Suprapubic skin (tissue), 4 donors: ENCODE measurements at regions not wholly inside any gene's neighbourhood (a gene's known extent, or its start where the extent isn't known, plus 50 kb on each side); places are given as distances from the start of the nearest gene placed in this dataset.
"Not testable (repeated sequence)": the region's sequence is repeated elsewhere in the genome, so short reads cannot be mapped to it uniquely, and the experiment has no call there.

Experiments used
- DNase-seq, 2 donors: peaks; one replicate each; pipeline ENCODE4 v3.0.0-alpha.2; 2019; ENCODE audit warnings: low spot score in 2 of 2
- H3K27ac ChIP-seq: fragments of 200-600 bp; sonication (generic); one replicate; pipeline ENCODE4 v1.5.1; 2019
- H3K27me3 ChIP-seq: fragments of 200-600 bp; sonication (generic); one replicate; pipeline ENCODE4 v1.5.1; 2019
- H3K36me3 ChIP-seq: fragments of 200-600 bp; sonication (generic); one replicate; pipeline ENCODE4 v1.5.1; 2019
- H3K4me1 ChIP-seq: fragments of 200-600 bp; sonication (generic); one replicate; pipeline ENCODE4 v1.5.1; 2019
- H3K4me3 ChIP-seq: fragments of 200-600 bp; sonication (generic); one replicate; pipeline ENCODE4 v1.5.1; 2019; ENCODE audit warnings: mild to moderate bottlenecking
- H3K9me3 ChIP-seq: fragments of 200-600 bp; sonication (generic); one replicate; pipeline ENCODE4 v1.5.1; 2019
- CTCF ChIP-seq, 2 donors: fragments of 200-600 bp in 1 of 2; fragments of 450-650 bp in 1 of 2; sonication (generic) in 1 of 2; IDR thresholded peaks; one replicate each; pipeline ENCODE4 v1.5.1; 2016 to 2019; ENCODE audit warnings: antibody characterized with exemption in 2 of 2, mild to moderate bottlenecking in 1 of 2, moderate library complexity in 1 of 2
- EP300 ChIP-seq: sonication (generic); formaldehyde crosslinking; IDR thresholded peaks from one replicate; pipeline ENCODE4 v1.6.1; 2017; ENCODE audit warnings: antibody characterized with exemption
- POLR2A ChIP-seq, 2 donors: fragments of 450-650 bp; IDR thresholded peaks; one replicate each; pipeline ENCODE4 v1.6.1; 2017; ENCODE audit warnings: antibody characterized with exemption in 2 of 2, mild to moderate bottlenecking in 2 of 2, moderate library complexity in 2 of 2
- POLR2AphosphoS5 ChIP-seq, 3 donors: sonication (generic); formaldehyde crosslinking; IDR thresholded peaks; one replicate each; pipeline ENCODE4 v1.6.1; 2017; ENCODE audit warnings: antibody characterized with exemption in 3 of 3
- WGBS: methylation state at CpG from one replicate; pipeline ENCODE4 v1.1.5; 2018; 5-methylcytosine and 5-hydroxymethylcytosine counted together

DNA sequence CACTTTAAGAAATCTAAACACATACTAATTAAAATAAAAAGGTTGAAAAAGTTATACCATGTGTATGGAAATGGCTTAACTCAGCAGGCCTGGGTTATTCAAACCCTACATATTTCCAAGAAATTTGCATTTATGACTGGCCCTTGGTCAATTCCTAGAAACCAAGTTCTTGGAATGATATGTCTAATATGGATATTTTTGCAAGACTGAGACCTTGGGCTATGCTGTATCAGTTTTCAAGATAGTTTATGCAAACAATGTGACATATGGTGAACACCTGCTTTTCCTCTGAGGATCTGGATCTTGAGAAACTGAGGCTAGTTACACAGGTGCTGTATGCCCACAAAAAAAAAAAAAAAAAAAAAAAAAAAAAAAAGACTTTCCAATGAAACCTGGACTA, 536.9 kb upstream of the HS3ST5 start:
- Histone ChIP-seq H3K4me3 (no peak overlapping the region), H3K4me1 (no peaks in the 10 kb centered on the region), H3K36me3 (no peaks in the 10 kb centered on the region), H3K9me3 (no peaks in the 10 kb centered on the region), H3K27me3 (no peaks in the 10 kb centered on the region), H3K27ac (no peak overlapping the region)
- TF ChIP-seq EP300 (no peak), POLR2A (IDR thresholded peaks at IDR 0.05) (no peak), CTCF (IDR thresholded peaks at IDR 0.05) (no peak), POLR2AphosphoS5 (IDR thresholded peaks at IDR 0.05) (no peak)
- no peak for DNase-seq

DNA sequence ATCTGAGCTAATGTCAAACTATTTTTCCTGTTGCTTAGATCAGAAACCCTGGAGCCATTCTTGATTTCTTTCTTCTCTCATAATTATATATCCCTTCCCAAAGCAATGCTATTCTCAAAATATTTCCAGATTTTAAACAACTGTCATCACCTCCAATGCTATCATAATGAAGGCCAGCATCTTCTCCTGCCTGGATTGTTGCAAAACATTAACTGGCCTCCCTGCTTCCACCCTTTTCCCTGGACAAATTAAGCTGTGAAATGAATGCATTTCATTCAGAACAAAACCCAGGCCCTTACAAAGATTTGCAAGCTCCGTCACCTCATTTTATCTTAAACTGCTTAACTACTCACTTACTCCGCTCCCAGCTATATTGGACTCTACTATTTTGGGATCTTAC, 535.3 kb upstream of the HS3ST5 start:
- no peak overlapping the region for H3K27ac ChIP-seq
- no peak overlapping the region for H3K4me3 ChIP-seq
- H3K27me3 ChIP-seq = no peaks in the 10 kb centered on the region
- no peaks in the 10 kb centered on the region for H3K9me3 ChIP-seq
- DNase-seq = no peak
- TF ChIP-seq POLR2A (IDR thresholded peaks at IDR 0.05) (no peak), EP300 (no peak), CTCF (IDR thresholded peaks at IDR 0.05) (no peak), POLR2AphosphoS5 (IDR thresholded peaks at IDR 0.05) (no peak)
- no peaks in the 10 kb centered on the region for H3K4me1 ChIP-seq
- 97% methylated on average over 2 of the region's 2 CpGs for WGBS
- no peaks in the 10 kb centered on the region for H3K36me3 ChIP-seq

DNA sequence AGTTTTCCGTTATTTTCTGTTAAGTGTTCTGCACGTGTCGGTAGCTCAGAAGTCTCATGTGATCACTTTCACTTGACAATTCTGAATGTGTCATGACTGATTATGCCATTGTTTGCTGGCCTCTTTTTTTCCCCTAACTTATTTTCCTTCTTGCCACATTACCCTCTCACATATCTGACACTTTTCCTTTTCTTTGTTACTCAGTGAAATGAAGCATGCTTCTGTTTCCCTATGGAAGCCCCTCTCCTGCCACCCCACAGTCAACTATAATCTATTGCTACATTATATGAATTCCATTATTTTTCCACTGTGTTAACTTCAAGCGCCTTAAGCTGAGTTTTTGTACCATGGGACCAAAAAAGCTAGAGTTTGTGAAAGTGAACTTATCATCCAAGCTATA, 531.6 kb upstream of the HS3ST5 start:
- WGBS = 89% methylated on average over 4 of the region's 4 CpGs
- H3K27ac ChIP-seq = no peak overlapping the region

GRCh38 chr6:114865506-114865905, 522.7 kb upstream of the HS3ST5 start:
- not testable (repeated sequence) for H3K4me3 ChIP-seq, H3K36me3 ChIP-seq, H3K4me1 ChIP-seq, H3K27me3 ChIP-seq, H3K9me3 ChIP-seq, H3K27ac ChIP-seq
- WGBS = 91% methylated on average over 14 of the region's 14 CpGs
- DNase-seq = peak in 1 of 2 donors; percentile 47

More for the DNA sequence above, 531.6 kb upstream of the HS3ST5 start:
- Histone ChIP-seq H3K9me3 (no peaks in the 10 kb centered on the region), H3K27me3 (no peaks in the 10 kb centered on the region), H3K4me1 (no peaks in the 10 kb centered on the region), H3K36me3 (no peaks in the 10 kb centered on the region), H3K4me3 (no peak overlapping the region)
- DNase-seq = no peak
- TF ChIP-seq EP300 (no peak), POLR2A (IDR thresholded peaks at IDR 0.05) (no peak), CTCF (IDR thresholded peaks at IDR 0.05) (no peak), POLR2AphosphoS5 (IDR thresholded peaks at IDR 0.05) (no peak)

GRCh38 chr6:114863610-114864009, 520.8 kb upstream of the HS3ST5 start:
- H3K27me3 ChIP-seq = no peaks in the 10 kb centered on the region
- H3K9me3 ChIP-seq = peaks cover 4% of the 10 kb centered on the region
- TF ChIP-seq CTCF (IDR thresholded peaks at IDR 0.05) (no peak), POLR2AphosphoS5 (IDR thresholded peaks at IDR 0.05) (no peak), POLR2A (IDR thresholded peaks at IDR 0.05) (no peak), EP300 (no peak)
- no peak for DNase-seq
- no peak overlapping the region for H3K4me3 ChIP-seq
- no peaks in the 10 kb centered on the region for H3K36me3 ChIP-seq
- no peak overlapping the region for H3K27ac ChIP-seq
- 58% methylated on average over 2 of the region's 2 CpGs for WGBS
- no peaks in the 10 kb centered on the region for H3K4me1 ChIP-seq

- no peak overlapping the region for H3K4me3 ChIP-seq
- H3K36me3 ChIP-seq = no peaks in the 10 kb centered on the region
- 46% methylated on average over 2 of the region's 2 CpGs for WGBS
- no peaks in the 10 kb centered on the region for H3K4me1 ChIP-seq
- H3K27ac ChIP-seq = no peak overlapping the region
- no peak for DNase-seq
- no peaks in the 10 kb centered on the region for H3K27me3 ChIP-seq
- H3K9me3 ChIP-seq = peaks cover 4% of the 10 kb centered on the region
- TF ChIP-seq POLR2A (IDR thresholded peaks at IDR 0.05) (no peak), POLR2AphosphoS5 (IDR thresholded peaks at IDR 0.05) (no peak), CTCF (IDR thresholded peaks at IDR 0.05) (no peak), EP300 (no peak)
Measured at GRCh38 chr6:114862819-114863218, 520.0 kb upstream of the HS3ST5 start.
